ENCODE measurements at regions not wholly inside any gene's neighbourhood (a gene's known extent, or its start where the extent isn't known, plus 50 kb on each side); places are given as distances from the start of the nearest gene placed in this dataset.

DNA sequence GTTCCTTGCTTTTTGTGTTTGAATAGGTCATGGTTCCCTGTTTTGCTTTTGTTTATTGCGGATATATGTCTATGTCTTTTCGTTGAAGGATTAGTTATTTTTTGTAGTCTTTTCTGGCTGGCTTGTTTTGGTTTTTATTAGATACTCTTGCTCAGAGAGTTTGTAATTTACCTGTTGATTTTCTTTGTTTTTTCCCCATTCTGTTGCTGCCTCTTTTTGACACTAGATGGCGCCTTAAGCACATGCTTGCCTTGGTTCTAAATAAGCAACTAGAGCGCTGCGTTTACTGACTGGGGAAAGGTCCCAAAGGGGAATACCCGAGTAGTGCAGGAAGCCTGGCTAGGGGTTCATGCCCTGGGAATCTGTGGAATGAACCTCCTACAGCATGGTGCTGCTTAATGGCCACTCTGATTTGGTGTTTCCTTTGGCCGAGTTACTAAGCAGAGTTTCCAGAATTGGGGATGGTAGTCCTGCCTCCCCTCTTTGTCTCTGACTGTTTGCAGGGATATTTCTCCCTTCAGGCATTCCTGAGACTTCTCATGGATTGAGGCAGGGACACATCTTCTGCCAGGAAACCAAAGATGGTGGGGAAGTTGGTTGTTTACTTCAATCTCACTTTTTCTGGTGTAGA is 143.2 kb downstream of the PTPRU start:
- H3K4me2 ChIP-seq (ENCODE audit: low read length), result no peak overlapping the region
- no peaks in the 10 kb centered on the region for H3K79me2 ChIP-seq (replicated peaks; ENCODE audit: insufficient read depth, low read length)
- no peaks in the 10 kb centered on the region for H3K9me2 ChIP-seq (ENCODE audit: insufficient read depth, low read length)
- H3K27me3 ChIP-seq (ENCODE audit: insufficient read depth, low read depth, low read length), result no peaks in the 10 kb centered on the region
- no peaks in the 10 kb centered on the region for H3F3A ChIP-seq (ENCODE audit: insufficient read depth, low read length, poor library complexity, severe bottlenecking)
- TF ChIP-seq TAF1 (IDR thresholded peaks at IDR 0.05; ENCODE audit: low read depth), result no peak
- TF ChIP-seq SMC3 (conservative IDR thresholded peaks at IDR 0.05; ENCODE audit: poor library complexity), result peak; percentile 90
- no peak for TF ChIP-seq EZH2 (IDR thresholded peaks at IDR 0.05; ENCODE audit: borderline replicate concordance, insufficient read depth, low read length, poor library complexity, severe bottlenecking)
- TF ChIP-seq, protein P1, sequence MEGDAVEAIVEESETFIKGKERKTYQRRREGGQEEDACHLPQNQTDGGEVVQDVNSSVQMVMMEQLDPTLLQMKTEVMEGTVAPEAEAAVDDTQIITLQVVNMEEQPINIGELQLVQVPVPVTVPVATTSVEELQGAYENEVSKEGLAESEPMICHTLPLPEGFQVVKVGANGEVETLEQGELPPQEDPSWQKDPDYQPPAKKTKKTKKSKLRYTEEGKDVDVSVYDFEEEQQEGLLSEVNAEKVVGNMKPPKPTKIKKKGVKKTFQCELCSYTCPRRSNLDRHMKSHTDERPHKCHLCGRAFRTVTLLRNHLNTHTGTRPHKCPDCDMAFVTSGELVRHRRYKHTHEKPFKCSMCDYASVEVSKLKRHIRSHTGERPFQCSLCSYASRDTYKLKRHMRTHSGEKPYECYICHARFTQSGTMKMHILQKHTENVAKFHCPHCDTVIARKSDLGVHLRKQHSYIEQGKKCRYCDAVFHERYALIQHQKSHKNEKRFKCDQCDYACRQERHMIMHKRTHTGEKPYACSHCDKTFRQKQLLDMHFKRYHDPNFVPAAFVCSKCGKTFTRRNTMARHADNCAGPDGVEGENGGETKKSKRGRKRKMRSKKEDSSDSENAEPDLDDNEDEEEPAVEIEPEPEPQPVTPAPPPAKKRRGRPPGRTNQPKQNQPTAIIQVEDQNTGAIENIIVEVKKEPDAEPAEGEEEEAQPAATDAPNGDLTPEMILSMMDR (IDR thresholded peaks at IDR 0.05; ENCODE audit: poor library complexity, severe bottlenecking), result peak; percentile 83
- TF ChIP-seq EP300 (conservative IDR thresholded peaks at IDR 0.05; ENCODE audit: poor library complexity, severe bottlenecking), result no peak
- TF ChIP-seq RAD21 (conservative IDR thresholded peaks at IDR 0.05), result peak; percentile 91
- no peak for TF ChIP-seq MXI1 (conservative IDR thresholded peaks at IDR 0.05; ENCODE audit: poor library complexity, severe bottlenecking)
- TF ChIP-seq POLR2AphosphoS5 (IDR thresholded peaks at IDR 0.05), result no peak
- TF ChIP-seq, protein P2, sequence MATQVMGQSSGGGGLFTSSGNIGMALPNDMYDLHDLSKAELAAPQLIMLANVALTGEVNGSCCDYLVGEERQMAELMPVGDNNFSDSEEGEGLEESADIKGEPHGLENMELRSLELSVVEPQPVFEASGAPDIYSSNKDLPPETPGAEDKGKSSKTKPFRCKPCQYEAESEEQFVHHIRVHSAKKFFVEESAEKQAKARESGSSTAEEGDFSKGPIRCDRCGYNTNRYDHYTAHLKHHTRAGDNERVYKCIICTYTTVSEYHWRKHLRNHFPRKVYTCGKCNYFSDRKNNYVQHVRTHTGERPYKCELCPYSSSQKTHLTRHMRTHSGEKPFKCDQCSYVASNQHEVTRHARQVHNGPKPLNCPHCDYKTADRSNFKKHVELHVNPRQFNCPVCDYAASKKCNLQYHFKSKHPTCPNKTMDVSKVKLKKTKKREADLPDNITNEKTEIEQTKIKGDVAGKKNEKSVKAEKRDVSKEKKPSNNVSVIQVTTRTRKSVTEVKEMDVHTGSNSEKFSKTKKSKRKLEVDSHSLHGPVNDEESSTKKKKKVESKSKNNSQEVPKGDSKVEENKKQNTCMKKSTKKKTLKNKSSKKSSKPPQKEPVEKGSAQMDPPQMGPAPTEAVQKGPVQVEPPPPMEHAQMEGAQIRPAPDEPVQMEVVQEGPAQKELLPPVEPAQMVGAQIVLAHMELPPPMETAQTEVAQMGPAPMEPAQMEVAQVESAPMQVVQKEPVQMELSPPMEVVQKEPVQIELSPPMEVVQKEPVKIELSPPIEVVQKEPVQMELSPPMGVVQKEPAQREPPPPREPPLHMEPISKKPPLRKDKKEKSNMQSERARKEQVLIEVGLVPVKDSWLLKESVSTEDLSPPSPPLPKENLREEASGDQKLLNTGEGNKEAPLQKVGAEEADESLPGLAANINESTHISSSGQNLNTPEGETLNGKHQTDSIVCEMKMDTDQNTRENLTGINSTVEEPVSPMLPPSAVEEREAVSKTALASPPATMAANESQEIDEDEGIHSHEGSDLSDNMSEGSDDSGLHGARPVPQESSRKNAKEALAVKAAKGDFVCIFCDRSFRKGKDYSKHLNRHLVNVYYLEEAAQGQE (IDR thresholded peaks at IDR 0.05; ENCODE audit: borderline replicate concordance), result no peak
- no peaks in the 10 kb centered on the region for H3K36me3 ChIP-seq (ENCODE audit: insufficient read depth, low read length)
- no peak overlapping the region for H2AFZ ChIP-seq (ENCODE audit: low read depth, low read length)
- H3K9me3 ChIP-seq (ENCODE audit: low read length), result peaks cover 8% of the 10 kb centered on the region
- no peaks in the 10 kb centered on the region for H4K20me1 ChIP-seq (ENCODE audit: insufficient read depth)
- H3K4me3 ChIP-seq (ENCODE audit: low read length), result no peak overlapping the region
- H3K27ac ChIP-seq (ENCODE audit: low read length), result no peak overlapping the region
- H3K9ac ChIP-seq (ENCODE audit: low read length), result no peak overlapping the region

Small RNA genes in the stretch of these regions (small RNA-seq; reads per million reads assigned to genes)
- 0 reads per million in 3 experiments for gene AL021921.1

Data from neural cell (in vitro differentiated cells).